NCI-H187 treated with DMSO at 0.1 percent for 48 hours (cell line): ENCODE measurements at regions not wholly inside any gene's neighbourhood (a gene's known extent, or its start where the extent isn't known, plus 50 kb on each side); places are given as distances from the start of the nearest gene placed in this dataset.

Experiments
- DNase-seq: peaks from one replicate; lab custom pipeline; 2025; lab: John Stamatoyannopoulos, UW

DNA sequence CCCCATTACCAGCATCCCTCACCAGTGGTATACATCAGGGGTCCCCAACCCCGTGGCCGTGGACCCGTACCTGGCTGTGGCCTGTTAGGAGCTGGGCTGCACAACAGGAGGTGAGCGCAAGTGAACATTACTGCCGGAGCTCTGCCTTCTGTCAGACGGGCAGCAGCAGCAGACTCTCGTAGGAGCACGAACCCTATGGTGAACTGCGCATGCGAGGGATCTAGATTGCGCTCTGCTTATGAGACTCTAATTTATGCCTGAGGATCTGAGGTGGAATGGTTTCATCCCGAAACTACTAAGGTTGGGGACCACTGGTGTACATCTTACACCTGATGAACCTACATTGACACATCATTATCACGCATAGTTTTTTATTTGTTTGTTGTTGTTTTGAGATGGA lies 52.8 kb upstream of the DHX15 start:
- DNase-seq = no peak

DNA sequence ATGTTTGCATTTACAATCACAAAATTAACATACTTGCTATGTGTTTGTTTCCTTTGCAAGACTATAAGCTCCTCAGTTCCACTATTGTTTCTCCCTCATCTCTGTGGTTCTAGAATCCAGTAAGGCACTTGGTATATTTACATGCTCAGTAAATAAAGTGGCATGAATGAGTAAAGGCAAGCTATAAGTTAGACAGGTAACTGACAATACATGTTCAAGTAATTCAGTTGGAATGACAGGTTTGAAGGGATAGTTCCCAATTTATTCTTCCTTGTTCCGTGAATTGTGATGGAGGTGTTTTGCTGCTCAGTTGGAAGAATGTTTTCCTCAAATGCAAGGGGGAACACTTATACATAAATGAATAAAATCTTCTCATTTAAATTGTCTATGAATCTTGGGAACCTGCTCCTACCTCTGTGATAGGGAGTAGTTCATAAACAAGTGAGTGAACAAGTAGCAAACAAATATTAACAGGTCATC lies 54.1 kb upstream of the DHX15 start:
- no peak for DNase-seq

DNA sequence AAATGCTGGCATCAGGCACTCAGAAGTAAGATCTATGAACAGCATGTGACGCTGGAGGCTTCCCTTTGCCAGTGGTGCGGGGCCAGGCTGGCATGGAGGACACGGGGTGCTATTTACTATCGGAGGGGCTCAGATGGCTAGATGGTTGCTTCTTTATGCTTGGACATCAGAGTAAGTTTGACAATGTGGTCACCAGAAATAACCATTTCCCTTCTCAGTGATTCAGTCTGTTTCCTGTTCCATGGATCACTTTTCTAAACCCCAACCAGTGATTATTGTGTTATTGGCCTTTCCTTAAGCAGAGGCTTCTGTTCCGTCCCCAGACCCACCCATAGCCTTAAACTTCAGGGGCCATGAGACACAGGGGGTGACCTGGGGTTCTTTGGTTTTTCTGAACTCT lies 55.4 kb upstream of the DHX15 start:
- DNase-seq = no peak

DNA sequence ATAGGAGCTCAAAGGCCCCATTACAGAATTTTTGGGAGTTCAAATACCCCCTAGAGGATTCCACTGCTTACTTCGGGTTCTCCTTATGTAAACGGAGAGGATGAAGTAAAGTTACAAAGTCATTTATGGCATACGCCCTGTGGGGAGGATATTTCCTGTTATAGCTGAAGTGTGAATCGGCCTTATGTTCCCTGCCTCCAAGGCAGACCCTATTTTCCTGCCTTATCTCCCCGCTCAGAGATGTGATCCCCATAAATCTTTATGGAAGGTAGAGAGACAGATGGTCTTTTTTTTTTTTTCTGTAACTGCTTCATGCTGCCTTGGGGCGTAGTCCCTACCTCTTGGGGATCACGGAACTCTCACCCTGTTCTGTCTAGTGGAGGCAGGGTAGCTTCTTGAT lies 56.0 kb upstream of the DHX15 start:
- no peak for DNase-seq

DNA sequence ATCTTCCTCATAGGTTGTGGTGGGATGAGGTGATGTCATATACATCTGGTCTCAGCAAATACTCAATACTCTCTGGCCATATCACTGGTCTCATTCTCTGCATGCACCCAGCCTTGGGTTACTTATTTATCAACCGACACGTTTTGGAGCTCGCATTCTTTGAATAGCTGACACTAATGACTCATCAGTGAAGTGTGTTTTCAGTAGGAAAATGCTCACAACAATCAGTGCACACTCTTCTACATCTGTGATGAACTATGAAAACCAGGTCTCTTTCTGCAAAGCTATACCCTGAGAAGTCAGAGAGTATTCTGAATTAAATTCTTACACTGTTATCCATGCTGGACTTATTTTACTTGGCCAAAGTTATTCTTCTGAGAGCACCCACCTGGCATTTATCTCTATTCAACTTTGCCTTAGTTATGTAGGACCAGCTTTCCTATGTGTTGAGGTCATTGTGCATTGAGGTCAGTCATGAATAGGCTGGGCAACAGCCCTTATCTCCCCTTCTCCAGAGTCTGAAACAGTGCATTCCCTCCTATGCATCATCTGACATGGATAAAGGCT lies 58.7 kb upstream of the DHX15 start:
- no peak for DNase-seq

DNA sequence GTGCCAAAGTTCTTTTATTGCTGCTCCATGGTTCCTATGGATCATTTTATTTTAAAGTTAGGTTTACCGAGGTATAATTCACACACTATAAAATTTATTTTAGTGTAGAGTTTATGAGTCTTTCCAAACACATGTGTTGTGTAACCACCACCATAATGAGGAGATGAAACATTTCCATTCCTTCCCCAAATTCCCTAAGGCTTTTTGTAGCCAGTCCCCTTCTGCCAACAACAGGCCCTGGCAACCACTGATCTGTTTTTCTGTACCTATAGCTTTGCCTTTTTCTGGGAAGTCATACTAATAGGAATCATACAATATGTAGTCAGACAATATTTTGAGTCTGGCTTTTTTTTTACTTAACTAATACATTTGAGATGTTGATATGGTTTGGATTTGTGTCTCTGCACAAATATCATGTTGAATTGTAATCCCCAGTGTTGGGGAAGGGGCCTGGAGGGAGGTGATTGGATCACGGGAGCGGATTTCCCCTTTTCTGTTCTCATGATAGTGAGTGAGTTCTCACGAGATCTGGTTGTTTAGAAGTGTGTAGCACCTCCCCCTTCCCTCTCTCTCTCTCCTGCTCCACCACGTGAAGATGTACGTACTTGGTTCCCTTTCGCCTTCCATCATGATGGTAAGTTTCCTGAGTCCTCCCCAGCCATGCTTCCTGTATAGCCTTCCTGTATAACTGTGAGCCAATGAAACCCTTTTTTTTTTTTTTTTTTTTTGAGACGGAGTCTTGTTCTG lies 59.6 kb upstream of the DHX15 start:
- DNase-seq = no peak

DNA sequence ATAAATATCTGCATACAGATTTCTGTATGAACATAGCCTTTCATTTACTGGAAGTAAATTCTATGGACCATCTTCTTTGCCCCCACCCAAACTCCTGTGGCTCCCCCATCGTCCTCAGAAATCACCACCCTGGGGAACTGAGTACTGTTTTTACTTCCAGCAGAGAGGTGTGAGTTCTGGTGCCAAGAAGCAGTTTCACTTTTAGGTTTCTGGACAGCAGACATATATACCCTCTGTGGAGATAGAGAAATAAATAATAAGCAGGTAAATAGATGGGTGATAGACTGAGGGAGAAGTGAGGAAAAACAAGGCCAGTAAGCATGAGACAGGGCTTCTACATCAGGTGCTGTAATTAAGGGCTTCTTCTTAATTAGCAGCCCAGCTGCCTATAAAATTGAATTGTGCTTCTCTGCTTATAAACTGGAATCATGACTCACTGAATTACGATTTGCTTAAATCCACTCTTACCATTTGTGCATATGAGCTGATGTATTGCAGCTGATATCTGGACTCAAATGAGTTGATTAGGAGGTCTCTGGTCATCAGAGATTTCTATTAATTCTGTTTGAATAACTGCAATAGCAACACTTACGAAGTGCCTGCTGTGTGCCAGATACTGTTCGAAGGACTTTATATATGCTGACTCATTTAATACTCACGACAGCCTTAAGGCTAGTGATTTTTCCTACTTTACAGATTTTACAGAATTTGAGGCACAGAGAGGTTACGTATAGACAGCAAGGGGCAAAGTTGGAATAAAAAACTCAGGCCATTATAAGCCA lies 60.8 kb upstream of the DHX15 start:
- no peak for DNase-seq

DNA sequence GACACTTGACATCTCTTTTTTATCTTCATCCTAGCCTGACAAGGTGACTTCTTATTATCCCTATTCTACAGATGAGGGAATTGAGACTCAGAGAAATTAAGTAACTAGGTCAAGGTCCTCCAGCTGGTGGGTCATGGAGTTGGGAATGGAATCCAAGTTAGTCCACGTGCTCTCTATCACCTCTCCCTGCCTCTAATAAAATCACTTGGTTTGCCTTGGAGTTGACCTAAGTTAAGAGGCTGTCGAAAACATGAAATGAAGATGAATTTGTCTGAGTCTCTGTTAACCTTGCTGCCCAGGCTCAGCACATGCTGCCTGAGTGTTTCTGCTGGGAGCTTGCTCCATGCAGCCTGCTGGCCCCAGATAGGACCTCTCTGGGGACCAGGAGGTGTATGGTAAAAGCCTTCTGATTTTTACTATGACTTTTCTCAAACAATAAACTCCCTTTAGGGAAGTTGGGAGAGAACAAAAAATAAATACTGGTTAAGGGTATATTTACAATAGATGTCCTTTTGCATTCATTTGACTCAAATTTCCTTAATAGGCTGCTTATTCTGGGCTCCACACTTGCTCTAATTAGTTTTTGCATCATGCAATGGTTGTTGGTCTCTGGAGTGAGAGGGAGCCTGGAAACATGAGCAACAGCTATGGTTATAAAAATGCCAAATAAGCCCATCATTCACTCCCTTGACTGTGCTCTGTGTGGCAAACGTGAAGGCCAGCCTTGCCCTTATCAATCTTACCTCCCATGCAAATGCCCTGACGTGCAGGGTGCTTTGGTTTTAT lies 61.6 kb upstream of the DHX15 start:
- DNase-seq = no peak

DNA sequence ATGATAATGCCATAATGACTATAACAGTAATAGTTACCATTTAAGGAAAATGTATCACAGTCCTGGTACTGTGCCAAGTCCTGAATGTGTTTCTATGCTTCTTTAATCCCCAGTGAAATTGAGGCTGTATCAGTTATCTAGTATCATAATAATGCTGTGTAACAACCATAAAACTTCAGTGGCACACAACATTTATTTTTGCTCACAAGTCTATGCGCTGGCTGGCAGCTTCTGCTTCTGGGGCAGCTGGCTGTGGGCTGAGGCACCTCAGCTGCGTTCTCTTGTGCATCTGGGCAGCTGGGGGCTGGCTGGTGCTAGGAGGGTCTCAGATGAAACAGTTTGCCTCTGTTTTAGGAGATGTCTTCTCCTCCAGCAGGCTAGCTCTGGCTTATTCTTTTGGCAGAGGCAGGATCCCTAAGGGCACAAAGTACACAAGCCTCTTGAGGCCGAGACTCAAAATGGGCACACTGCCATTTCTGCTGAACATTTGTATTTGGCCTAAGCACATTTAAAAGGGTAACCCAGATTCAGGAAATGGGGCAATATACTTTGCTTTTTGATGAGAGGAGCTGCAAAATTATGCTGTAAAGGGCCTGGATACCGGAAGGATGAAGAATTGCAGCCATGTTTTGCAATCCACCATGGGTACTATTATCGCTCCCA lies 62.6 kb upstream of the DHX15 start:
- no peak for DNase-seq

DNA sequence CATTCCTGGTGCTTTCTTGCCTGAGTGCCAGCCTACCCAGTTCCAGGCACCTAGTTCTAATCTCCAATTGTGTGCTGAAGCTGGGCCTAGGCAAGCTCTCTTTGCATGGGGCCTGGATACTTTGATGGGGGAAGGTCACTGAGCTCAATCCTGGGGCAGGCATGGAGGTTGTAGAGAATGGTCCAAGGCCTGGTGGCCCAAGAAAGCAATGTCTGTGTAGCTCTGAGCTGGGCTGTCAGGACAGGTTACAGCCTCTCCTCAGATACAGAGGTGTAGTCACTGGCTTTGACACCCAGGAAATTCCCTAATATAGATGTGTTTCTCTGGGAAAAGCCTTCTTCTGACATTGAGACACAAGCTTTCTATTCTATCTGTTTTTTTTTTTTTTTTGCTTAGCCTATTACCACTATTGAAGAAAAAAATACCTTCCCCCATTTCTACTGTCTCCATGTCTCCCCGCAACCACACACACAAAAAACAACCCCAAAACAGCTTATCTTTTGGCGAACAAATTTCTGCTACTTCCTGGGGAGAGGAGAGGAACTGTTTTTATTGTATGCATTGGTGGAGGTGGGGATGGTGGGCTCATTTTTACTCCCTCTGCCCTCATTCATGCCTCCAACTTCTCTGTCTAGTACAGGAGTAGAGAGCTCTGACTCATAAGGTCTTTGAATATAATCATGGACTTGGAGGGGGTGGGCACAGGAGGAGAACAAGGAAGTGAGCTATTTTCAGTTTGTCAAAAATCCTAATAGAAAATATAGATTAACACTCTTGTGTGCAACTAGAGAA lies 66.7 kb upstream of the DHX15 start:
- no peak for DNase-seq

DNA sequence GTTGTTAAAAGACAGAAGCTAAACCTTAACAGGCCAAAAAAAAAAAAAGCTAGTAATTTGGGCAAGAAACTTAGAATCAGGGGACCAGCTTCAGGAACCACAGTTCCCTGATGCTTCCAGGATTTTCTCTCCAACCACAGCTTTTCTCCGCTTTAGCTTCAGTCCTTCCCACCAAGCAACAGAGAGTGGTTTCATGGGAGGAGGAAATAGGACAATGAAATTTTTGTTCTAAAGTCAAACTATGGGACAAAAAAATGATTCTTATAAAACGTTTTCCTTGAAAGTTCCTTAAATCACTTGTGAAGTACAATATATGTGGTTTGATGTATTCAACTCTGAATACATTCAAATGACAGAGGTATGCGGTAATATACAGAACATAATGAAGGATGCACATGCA lies 71.0 kb upstream of the DHX15 start:
- no peak for DNase-seq

DNA sequence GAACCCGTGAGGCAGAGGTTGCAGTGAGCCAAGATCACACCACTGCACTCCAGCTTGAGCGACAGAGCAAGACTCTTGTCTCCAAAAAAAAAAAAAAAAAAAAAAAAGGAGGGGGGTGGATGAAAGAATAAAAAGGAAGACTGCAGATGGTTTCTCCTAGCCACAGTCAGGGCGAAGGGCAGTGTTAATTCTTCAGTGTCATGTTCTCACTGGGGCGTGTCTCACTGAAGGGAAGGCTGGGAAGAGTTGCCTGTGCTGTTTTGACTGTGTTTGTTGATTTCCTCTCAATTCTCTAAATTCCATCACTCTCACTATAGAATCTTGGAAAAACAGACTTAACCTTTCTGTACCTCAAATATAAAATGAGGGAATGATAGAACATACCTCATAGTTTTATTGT lies 71.6 kb upstream of the DHX15 start:
- no peak for DNase-seq

DNA sequence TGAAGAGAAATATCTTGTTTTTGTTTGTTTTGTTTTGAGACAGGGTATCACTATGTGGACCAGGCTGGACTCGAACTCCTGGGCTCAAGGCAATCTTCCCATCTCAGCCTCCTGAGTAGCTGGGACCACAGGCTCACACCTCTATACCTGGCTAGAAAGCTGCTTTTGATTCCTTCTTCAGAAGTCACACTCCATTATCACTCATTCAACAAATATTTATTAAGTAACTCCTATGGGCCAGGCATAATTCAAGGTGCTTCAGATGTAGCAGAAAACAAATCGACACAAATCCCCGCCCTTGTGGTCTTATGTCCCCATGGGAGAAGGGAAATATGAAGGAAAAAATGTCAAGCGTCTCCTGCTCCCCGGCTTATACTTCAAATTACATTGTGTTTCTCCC lies 72.6 kb upstream of the DHX15 start:
- DNase-seq = no peak

DNA sequence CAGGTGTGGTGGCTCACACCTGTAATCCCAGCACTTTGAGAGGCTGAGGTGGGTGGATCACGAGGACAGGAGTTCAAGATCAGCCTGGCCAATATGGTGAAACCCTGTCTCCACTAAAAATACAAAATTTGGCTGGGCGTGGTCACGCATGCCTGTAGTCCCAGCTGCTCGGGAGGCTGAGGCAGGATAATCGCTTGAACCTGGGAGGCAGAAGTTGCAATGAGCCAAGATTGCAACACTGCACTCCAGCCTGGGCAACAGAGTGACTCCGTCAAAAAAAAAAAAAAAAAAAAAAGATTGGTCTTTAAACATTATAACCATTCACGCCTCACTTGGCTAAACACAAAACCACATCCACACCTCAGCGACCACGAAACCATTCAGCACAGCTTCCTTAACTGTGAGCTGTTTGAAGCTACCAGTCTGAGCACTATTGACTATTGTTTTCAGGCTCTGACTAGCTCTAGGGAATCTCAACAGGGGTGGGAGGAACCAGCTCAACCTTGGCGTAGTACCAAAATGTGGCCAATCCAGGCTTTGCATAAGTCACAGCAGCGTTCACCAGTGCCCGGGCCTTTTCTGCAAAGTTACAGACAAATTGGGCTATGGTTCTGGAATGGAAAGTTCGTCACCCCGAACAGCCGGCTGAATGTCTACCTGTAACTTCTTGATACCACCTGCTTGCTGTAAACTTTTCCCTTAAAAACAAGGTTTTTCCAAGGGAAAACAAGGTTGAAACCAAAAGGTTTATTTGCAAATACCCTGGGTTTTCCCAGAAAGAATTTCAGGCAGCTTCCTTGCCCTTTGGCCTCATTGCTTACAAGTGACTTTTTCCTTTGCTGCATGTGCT lies 73.6 kb upstream of the DHX15 start:
- DNase-seq = peak; percentile 44

DNA sequence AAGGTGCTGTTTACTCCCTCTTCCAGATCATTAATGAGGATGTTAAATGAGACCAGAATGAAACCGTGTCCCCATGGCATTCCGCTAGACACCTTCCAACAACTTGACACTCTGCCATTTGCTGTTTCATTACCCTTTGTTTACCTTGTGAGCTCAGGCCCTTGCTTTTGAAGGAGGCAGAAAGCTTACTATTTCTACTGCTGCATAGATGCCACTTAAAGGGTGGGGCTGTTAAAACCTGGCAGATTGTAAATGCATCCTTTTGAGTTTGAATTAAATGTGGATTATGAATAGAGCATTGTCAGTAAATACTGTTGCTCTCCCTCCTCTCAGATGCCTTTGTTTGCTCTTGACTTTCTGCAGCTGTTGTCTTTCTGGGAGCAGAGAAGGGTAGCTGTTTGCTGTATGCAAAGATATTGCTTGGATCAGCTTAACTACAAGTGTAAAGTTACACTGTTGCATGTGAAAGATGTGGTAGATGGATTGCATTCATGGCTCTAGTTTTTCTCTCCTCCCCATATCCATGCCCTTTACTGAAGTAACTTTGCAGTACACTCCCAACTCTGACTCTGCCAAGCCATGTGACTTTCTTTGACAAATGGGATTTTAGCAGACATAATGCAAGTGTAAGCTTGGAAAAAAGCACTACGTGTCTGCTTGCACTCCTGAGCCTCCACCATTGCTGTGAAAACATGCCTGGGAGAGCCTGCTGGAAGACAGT lies 75.0 kb upstream of the DHX15 start:
- DNase-seq = peak; percentile 93

DNA sequence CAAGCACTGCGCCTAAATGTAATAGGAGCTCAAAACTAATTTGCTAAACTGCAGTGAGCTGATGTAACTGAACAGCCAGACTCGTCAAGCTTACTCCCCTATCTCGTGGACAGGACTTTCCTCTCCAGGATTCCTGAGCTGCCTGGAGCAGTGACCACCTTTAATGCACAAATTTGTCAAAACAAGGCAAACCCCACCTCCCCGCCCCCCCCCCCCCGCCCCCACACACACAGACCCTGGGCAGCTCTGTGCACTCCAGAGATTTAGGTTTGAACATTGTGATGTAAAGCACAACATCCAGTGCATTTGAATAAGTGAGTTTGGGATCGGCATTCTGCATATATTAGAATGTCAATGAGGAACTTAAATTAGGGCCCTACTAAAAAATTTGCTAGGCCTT lies 77.7 kb upstream of the DHX15 start:
- no peak for DNase-seq

DNA sequence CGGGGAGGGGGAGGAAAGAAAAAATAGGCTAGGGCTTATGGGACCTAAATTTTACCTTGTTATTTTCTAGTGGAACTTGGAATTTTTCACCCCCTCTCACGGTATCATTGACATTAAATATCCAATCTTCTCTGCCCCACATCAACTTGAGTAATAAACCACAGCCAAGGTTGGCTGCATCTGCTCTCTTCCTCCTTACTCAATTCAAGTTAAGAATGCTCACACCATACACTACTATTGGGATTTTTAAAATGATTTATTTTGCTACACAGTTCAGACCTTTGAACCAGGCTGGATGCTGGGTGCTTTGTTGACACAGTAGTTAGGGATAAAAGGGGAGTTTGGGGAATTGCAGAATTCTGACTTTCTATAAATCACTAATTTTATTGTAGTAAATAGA lies 78.2 kb upstream of the DHX15 start:
- DNase-seq = no peak

DNA sequence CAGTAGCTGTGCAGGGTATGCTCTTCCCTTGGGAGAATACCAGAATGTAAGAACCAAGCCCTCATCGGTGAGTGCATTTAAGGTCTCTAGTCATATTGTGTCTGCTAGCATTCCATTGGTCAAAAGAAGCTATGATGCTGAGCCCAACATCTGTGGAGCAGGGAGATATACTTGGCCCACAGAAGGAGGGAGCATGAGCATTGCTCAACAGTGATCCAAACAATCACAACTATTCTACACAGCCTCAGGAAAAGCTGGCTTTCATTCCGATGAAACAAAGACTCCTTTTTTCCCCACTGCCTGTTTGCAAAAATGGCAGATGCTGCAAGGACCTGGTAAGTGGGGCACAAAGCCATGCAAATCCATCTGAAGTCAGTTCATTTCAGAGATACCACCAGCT lies 80.6 kb upstream of the DHX15 start:
- DNase-seq = no peak

DNA sequence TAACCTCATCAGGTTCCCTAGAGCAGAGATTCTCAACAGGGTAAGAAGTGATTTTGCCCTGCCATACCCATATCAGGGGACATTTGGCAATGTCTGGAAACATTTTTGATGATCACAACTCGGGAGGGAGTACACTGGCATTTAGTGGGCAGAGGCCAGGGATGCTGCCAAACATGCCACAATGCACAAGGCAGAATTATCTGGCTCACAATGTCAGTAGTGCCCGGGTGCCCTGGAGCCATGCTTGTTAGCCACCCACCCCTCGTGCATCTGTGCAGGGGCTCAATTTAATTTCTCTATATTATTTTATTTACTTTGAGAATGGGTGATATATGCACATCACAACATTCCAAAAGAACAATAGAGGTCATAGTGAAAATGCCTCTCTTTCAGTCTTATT lies 82.0 kb upstream of the DHX15 start:
- no peak for DNase-seq
